ENCODE measurements at regions not wholly inside any gene's neighbourhood (a gene's known extent, or its start where the extent isn't known, plus 50 kb on each side); places are given as distances from the start of the nearest gene placed in this dataset.

GRCh38 chr5:106374956-106375355 lies 1295.8 kb downstream of the EFNA5 start:
- TF ChIP-seq CTCF (IDR thresholded peaks at IDR 0.05; ENCODE audit: extremely low read depth in 1 of 2, insufficient read depth in 1 of 2, low read depth in 1 of 2, low read length in 2 of 2) (no peak), EZH2 (IDR thresholded peaks at IDR 0.05; ENCODE audit: borderline replicate concordance, low read depth, low read length, severe bottlenecking) (no peak), POLR2AphosphoS5 (IDR thresholded peaks at IDR 0.05; ENCODE audit: insufficient read depth, low read depth, low read length) (no peak), POLR2A (IDR thresholded peaks at IDR 0.05; ENCODE audit: low read depth, low read length) (no peak), GATA2 (IDR thresholded peaks at IDR 0.05; ENCODE audit: insufficient read depth, insufficient read length, low read depth, low read length) (no peak)

Measured in endothelial cell of umbilical vein (primary cell).